GM12878 (cell line): ENCODE measurements at regions not wholly inside any gene's neighbourhood (a gene's known extent, or its start where the extent isn't known, plus 50 kb on each side); places are given as distances from the start of the nearest gene placed in this dataset.

Experiments
- ATAC-seq: fragments of 200-7000 bp; cut with Tn5 transposase; 3 replicates; pipeline ENCODE4 v1.9.1; 2020; ENCODE audit warnings: mild to moderate bottlenecking, moderate library complexity
- BruUV-seq: library from RNA; stranded (reverse); fragments of 400-500 nt; replicated peaks from 2 replicates; lab custom pipeline; 2021; lab: Mats Ljungman, UMichigan
- CTCF ChIA-PET: fragments of 300-600 bp; sonication (Branson Sonifier 250); formaldehyde crosslinking; extraction: SDS; loops from one replicate; lab custom pipeline; 2021; ENCODE audit warnings: inconsistent platforms; lab: Yijun Ruan, JAX
- POLR2A ChIA-PET: fragments of 350-600 bp; formaldehyde crosslinking; extraction: SDS; loops from one replicate; lab custom pipeline; 2021; ENCODE audit warnings: inconsistent platforms; lab: Charles Lee
- RAD21 ChIA-PET: fragments of 300-600 bp; sonication (Branson Sonifier 250); formaldehyde crosslinking; loops from one replicate; lab custom pipeline; 2023; ENCODE audit warnings: antibody characterized with exemption; ENCODE audit not compliant: unreplicated experiment; lab: Charles Lee
- SMC1A ChIA-PET: fragments of 300-600 bp; sonication (Branson Sonifier 250); formaldehyde crosslinking; loops from one replicate; lab custom pipeline; 2023; ENCODE audit not compliant: unreplicated experiment, uncharacterized antibody; lab: Charles Lee
- DNase-seq: peaks from one replicate; pipeline ENCODE4 v3.0.0-alpha.2; 2011; ENCODE audit warnings: low read depth, low spot score
- FAIRE-seq: peaks from 3 replicates; lab custom pipeline; 2011; peaks lifted over from hg19 to GRCh38; lab: Jason Lieb, UNC
- H2AFZ ChIP-seq: 2 replicates; pipeline ENCODE4 v1.6.0; 2011; ENCODE audit warnings: low read depth, low read length, control low read depth; ENCODE audit not compliant: control insufficient read depth
- H3K27ac ChIP-seq: 2 replicates; pipeline ENCODE4 v1.5.1; 2011; ENCODE audit warnings: control low read depth; ENCODE audit not compliant: control insufficient read depth, insufficient read depth
- H3K27me3 ChIP-seq, 2 experiments: replicated peaks in 1 of 2; 2 replicates each; pipeline versions ENCODE4 v1.6.0 to v1.6.1; 2011; ENCODE audit warnings: low read length in 1 of 2; ENCODE audit not compliant: control insufficient read depth in 2 of 2, insufficient read depth in 2 of 2
- H3K36me3 ChIP-seq, 2 experiments: 2 replicates each; pipeline ENCODE4 v1.5.1; 2011; ENCODE audit warnings: low read length in 1 of 2; ENCODE audit not compliant: control insufficient read depth in 2 of 2, insufficient read depth in 2 of 2
- H3K4me1 ChIP-seq: 2 replicates; pipeline ENCODE4 v1.6.1; 2011; ENCODE audit warnings: mild to moderate bottlenecking, low read length, moderate library complexity, mixed read lengths; ENCODE audit not compliant: control insufficient read depth, insufficient read depth
- H3K4me2 ChIP-seq: 2 replicates; pipeline ENCODE4 v1.6.0; 2011; ENCODE audit warnings: control low read depth; ENCODE audit not compliant: control insufficient read depth, insufficient read depth
- H3K4me3 ChIP-seq: fragments of 200-600 bp; sonication (generic); 2 replicates; pipeline ENCODE4 v1.5.1; 2016
- H3K79me2 ChIP-seq: 2 replicates; pipeline ENCODE4 v1.6.0; 2011; ENCODE audit warnings: low read length; ENCODE audit not compliant: control insufficient read depth, insufficient read depth
- H3K9ac ChIP-seq: 2 replicates; pipeline ENCODE4 v1.8.0; 2011; ENCODE audit warnings: low read length, control low read depth, mixed read lengths; ENCODE audit not compliant: control insufficient read depth, insufficient read depth
- H3K9me3 ChIP-seq: replicated peaks from 3 replicates; pipeline ENCODE4 v1.5.1; 2011; ENCODE audit warnings: mild to moderate bottlenecking, low read length; ENCODE audit not compliant: control insufficient read depth, insufficient read depth
- H4K20me1 ChIP-seq: 2 replicates; pipeline ENCODE4 v1.6.0; 2011; ENCODE audit not compliant: control insufficient read depth, insufficient read depth
- BCL11A ChIP-seq: IDR thresholded peaks from 2 replicates; pipeline ENCODE4 v1.6.1; 2011; ENCODE audit warnings: low read depth, low read length
- CBFB ChIP-seq: IDR thresholded peaks from 2 replicates; pipeline ENCODE4 v1.6.1; 2016; ENCODE audit warnings: antibody characterized with exemption, low read depth
- CEBPB ChIP-seq, 2 experiments: fragments of 150-350 bp in 1 of 2; IDR thresholded peaks; 2 replicates each; pipeline ENCODE4 v1.6.1; 2012 to 2014; ENCODE audit warnings: low read depth in 2 of 2, low read length in 2 of 2, borderline replicate concordance in 1 of 2, inconsistent platforms in 1 of 2
- CHD2 ChIP-seq: IDR thresholded peaks from 2 replicates; pipeline ENCODE4 v1.6.1; 2011; ENCODE audit warnings: low read depth, low read length, improper control_type of control experiment, borderline replicate concordance
- CUX1 ChIP-seq: IDR thresholded peaks from 2 replicates; pipeline ENCODE4 v1.6.1; 2012; ENCODE audit warnings: improper control_type of control experiment, low read depth, low read length; ENCODE audit not compliant: insufficient replicate concordance
- ETV6 ChIP-seq, 2 experiments: fragments of 450-650 bp in 1 of 2; IDR thresholded peaks in 1 of 2; conservative IDR thresholded peaks in 1 of 2; 2 replicates each; pipeline ENCODE4 v1.6.1; 2014; ENCODE audit warnings: antibody characterized with exemption in 1 of 2, borderline replicate concordance in 1 of 2, low read depth in 1 of 2, mild to moderate bottlenecking in 1 of 2, moderate library complexity in 1 of 2
- KAT2A ChIP-seq: conservative IDR thresholded peaks from 2 replicates; pipeline ENCODE4 v1.6.1; 2011; ENCODE audit warnings: low read depth, low read length; ENCODE audit not compliant: control insufficient read depth
- KLF5 ChIP-seq: fragments of 450-650 bp; IDR thresholded peaks from 2 replicates; pipeline ENCODE4 v1.6.1; 2014; ENCODE audit warnings: mild to moderate bottlenecking; ENCODE audit not compliant: partially characterized antibody
- MTA2 ChIP-seq: fragments of 450-650 bp; IDR thresholded peaks from 2 replicates; pipeline ENCODE4 v1.6.1; 2016; ENCODE audit warnings: low read depth, mild to moderate bottlenecking, moderate library complexity
- POLR2A ChIP-seq: IDR thresholded peaks from 2 replicates; pipeline ENCODE4 v1.6.1; 2011; ENCODE audit warnings: low read depth, mild to moderate bottlenecking, low read length
- POLR2AphosphoS2 ChIP-seq: IDR thresholded peaks from 2 replicates; pipeline ENCODE4 v1.6.1; 2011; ENCODE audit warnings: low read depth, mild to moderate bottlenecking, low read length, improper control_type of control experiment, moderate library complexity
- RAD21 ChIP-seq: IDR thresholded peaks from 2 replicates; pipeline ENCODE4 v1.6.1; 2011; ENCODE audit warnings: mild to moderate bottlenecking, low read depth, low read length, moderate library complexity; ENCODE audit not compliant: insufficient read depth
- RB1 ChIP-seq: fragments of 450-650 bp; formaldehyde crosslinking; IDR thresholded peaks from 2 replicates; pipeline ENCODE4 v1.6.1; 2017; ENCODE audit warnings: mild to moderate bottlenecking, borderline replicate concordance
- RBBP5 ChIP-seq: fragments of 200-600 bp; sonication (generic); conservative IDR thresholded peaks from 2 replicates; pipeline ENCODE4 v1.6.1; 2016
- RELA ChIP-seq: fragments of 450-650 bp; IDR thresholded peaks from 2 replicates; pipeline ENCODE4 v1.8.0; 2014; ENCODE audit warnings: borderline replicate concordance; ENCODE audit not compliant: partially characterized antibody
- SMAD1 ChIP-seq: fragments of 450-650 bp; IDR thresholded peaks from 2 replicates; pipeline ENCODE4 v1.6.1; 2018; ENCODE audit warnings: mild to moderate bottlenecking, low read depth; ENCODE audit not compliant: partially characterized antibody
- TCF7 ChIP-seq: IDR thresholded peaks from 2 replicates; pipeline ENCODE4 v1.6.1; 2014; ENCODE audit warnings: antibody characterized with exemption, borderline replicate concordance
- YBX1 ChIP-seq: fragments of 450-650 bp; IDR thresholded peaks from 2 replicates; pipeline ENCODE4 v1.6.1; 2016; ENCODE audit warnings: antibody characterized with exemption
- WGBS: methylation state at CpG from one replicate; pipeline ENCODE4 v1.1.6; 2016; ENCODE audit warnings: low lambda C conversion rate; ENCODE audit not compliant: insufficient replicate concordance, insufficient coverage; ENCODE audit errors: missing lambda C conversion rate; 5-methylcytosine and 5-hydroxymethylcytosine counted together
- in situ Hi-C: fragments of 300-500 bp; cut with MboI; formaldehyde crosslinking; loops from 9 replicates; pipeline ENCODE4 v1.14.3; 2018; ENCODE audit warnings: mixed read lengths
- intact Hi-C: fragments of 100-400 bp; cut with micrococcal nuclease; formaldehyde crosslinking; loops from one replicate; pipeline ENCODE4 v1.14.2; 2022; ENCODE audit not compliant: unreplicated experiment

GRCh38 chr1:229874609-229875008 is 192.4 kb upstream of the GALNT2 start:
- BruUV-seq = no TSS peak
- ChIA-PET POLR2A (no interaction called here), CTCF (no interaction called here), RAD21 (no interaction called here), SMC1A (no interaction called here)
- H3K36me3 ChIP-seq = no peaks in the 10 kb centered on the region
- TF ChIP-seq POLR2AphosphoS2 = no peak
- TF ChIP-seq TCF7 = no peak
- TF ChIP-seq RELA = no peak
- no peak for TF ChIP-seq CUX1
- TF ChIP-seq POLR2A = no peak
- TF ChIP-seq MTA2 = no peak
- no peak for TF ChIP-seq CEBPB (IDR thresholded peaks at IDR 0.05; ENCODE audit: borderline replicate concordance in 1 of 2, low read depth in 2 of 2, low read length in 2 of 2)
- no peak for TF ChIP-seq BCL11A
- no peak for TF ChIP-seq CBFB
- no peak for TF ChIP-seq KAT2A
- TF ChIP-seq RBBP5 = no peak
- no peak for TF ChIP-seq SMAD1
- TF ChIP-seq ETV6 (conservative IDR thresholded peaks at IDR 0.05 in 1 of 2, IDR thresholded peaks at IDR 0.05 in 1 of 2; ENCODE audit: borderline replicate concordance in 1 of 2, low read depth in 1 of 2) = no peak
- TF ChIP-seq RB1 = no peak
- TF ChIP-seq RAD21 = no peak
- no peak for TF ChIP-seq CHD2
- no peak for TF ChIP-seq KLF5
- TF ChIP-seq YBX1 = no peak
- H3K9ac ChIP-seq = no peak overlapping the region
- ATAC-seq = no peak
- H4K20me1 ChIP-seq = no peaks in the 10 kb centered on the region
- H3K4me2 ChIP-seq = no peak overlapping the region
- in situ Hi-C loops = no loop called here
- 30% methylated on average over 2 of the region's 2 CpGs for WGBS
- H3K9me3 ChIP-seq = no peaks in the 10 kb centered on the region
- no peak for DNase-seq
- H3K27ac ChIP-seq = no peak overlapping the region
- no peak overlapping the region for H2AFZ ChIP-seq
- H3K4me1 ChIP-seq = no peaks in the 10 kb centered on the region
- H3K4me3 ChIP-seq = no peak overlapping the region
- intact Hi-C loops = no loop called here
- peaks cover 0 to 2% of the 10 kb centered on the region in 2 experiments; a peak in 2 of 4 replicates for H3K27me3 ChIP-seq
- no peak for FAIRE-seq
- H3K79me2 ChIP-seq = no peaks in the 10 kb centered on the region
